ENCODE measurements at regions not wholly inside any gene's neighbourhood (a gene's known extent, or its start where the extent isn't known, plus 50 kb on each side); places are given as distances from the start of the nearest gene placed in this dataset.
A peak's percentile ranks its signal among the peaks of the same experiment; 100 is the strongest.

DNA sequence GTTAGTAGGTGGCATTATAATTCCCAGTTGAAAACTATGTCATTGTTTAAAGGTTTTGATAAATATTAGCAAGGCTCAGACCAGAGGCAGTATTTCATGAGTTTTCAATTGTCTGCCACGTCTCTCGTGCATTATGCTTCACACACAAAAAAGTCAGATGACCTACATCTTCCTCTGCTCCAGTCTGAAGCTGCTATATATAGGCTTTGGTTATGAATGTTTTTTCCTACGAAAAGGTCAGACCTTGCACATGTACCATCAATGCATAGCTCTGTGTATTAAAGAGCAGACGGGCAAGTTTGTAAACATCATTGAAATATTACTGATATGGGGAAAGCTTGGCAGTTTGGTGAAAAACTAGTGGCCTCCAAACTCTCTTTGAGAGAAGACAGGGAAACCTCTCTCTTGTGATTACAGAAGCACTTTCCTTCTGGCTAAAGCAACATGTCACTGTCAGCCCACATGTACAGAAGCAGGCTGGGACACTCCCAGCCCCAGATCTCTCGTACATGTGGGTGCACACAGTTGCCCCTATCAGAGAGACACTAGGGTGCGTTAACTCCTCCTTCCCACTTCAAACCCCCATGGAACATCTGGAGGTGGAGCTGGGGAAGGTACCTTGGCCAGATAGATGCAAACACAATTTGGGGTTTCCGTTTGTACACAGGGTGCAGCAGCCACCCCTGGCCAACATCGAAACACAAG lies 184.0 kb upstream of the BCL6 start:
- DNase-seq (ENCODE audit: low read depth) = no peak

DNA sequence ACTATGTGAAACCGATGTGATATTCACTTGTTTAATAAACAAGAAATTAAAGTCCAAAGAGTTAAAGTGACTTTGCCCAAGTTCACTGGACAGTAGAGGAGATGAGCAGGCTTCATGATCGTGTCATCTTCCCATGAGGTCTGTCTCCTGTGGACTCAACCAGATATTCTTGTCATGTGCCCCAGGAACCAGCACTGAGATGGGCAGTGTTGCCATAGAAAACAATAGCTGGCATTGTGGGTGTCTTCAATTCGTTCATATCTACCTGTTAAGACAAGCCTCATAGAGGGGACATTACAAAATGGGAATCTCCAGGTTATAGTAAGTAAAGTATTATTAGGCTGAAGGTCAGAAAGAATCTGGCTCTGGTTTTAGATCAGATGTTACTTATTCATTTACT lies 184.8 kb upstream of the BCL6 start:
- DNase-seq (ENCODE audit: low read depth) = no peak

DNA sequence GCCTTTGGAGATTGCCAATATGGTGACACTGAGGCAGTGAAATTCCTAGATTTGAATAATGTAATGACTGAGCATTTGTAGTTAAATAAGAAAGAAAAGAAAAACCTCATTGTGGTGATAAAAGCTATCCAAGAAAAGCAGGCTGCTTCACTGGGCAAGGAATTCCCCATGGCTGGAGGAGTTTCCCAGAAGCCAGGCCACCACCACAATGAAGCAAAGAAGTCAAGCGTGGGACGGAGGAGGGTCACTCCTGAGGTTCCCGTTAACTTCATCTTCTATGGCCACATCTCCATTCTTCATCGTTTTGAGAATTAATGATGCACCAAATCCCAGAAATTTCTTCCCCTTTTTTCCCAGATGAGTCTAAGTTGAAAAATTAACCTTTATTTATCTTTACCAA lies 185.8 kb upstream of the BCL6 start:
- no peak for DNase-seq (ENCODE audit: low read depth)

DNA sequence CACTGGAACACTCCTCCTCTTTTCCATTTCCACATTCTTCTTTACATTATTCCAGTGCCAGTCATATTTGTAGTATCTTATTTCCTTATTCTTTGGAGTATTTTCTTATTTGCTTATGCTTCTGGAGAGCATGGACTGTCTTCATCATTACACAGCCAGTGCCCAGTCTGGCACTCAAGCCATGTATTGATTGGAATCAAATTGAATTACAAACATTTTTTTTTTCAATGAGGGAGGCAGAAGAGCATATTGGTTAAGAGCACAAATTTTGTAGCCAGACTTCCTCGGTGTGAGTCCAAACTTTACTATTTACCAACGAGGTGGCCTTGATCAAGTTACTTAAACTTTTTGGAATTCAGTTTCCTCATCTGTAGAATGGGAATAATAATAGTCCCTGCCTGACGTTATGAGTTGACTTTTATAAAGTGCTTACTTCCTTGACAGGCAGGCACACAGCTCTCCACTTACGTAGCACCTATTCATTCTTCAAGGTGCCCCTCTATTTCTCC lies 186.6 kb upstream of the BCL6 start:
- no peak for DNase-seq (ENCODE audit: low read depth)

DNA sequence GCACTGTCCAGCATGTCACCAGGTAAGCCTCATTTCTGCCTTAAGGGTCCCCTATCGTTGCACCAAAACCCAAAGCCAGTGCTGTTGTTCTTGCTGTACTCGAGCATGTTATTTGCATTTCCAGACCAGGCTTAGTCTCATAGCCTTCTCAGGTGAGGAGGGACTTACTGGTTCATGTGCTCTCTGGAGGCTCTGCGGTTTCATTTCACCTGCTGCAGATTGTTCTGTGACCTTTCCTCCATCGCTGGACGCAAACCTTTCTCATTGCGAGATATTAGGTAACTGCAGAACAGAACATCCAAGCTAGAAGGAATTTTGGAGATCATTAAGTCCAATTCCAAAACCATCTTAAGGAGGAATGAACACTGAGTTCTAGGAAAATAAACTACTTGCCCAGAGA lies 187.3 kb upstream of the BCL6 start:
- no peak for DNase-seq (ENCODE audit: low read depth)

DNA sequence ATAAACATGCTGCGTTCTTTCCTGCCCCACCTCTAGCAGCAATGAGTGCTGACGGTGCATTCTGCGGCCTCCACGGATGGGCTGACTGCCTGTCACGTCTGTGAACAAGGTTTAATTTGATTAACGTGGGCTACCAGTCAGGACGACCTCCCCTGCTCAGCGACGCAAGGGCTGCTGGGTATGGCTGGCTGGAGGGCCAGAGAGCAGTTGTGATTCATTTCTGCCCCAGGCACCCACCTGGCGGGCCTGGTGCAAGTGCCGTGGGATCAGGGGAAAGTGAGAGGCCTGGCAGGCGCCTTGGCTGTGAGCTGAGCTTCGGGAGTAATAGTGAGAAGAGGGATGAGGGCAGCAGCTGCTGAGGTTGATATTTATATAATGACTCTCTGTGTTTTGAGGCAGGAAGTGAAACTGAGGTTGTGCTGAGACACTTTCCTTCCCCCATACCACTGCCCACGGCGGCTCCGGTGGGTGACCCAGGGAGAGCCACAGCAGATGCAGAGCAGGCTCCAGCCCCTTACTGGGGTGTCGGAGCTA lies 190.4 kb upstream of the BCL6 start:
- DNase-seq (ENCODE audit: low read depth) = no peak

DNA sequence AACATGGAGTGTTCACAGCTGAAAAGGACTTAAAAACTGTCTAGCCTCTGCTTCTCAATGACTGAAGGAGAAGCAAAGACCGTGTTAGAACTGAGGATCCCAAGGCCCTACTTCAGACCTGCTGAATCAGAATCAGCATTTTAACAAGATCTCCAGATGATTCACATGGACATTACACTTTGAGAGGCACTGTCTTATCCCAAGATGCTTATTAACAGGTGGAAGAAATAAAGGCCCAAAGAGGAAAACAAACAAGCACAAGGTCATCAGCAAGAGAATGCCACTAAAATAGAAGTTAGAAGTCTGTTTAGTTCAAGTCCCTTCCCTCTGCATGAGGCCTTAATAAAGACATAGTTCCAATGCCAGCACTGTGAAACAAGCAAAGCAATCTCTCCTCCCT lies 191.4 kb upstream of the BCL6 start:
- DNase-seq (ENCODE audit: low read depth) = no peak

DNA sequence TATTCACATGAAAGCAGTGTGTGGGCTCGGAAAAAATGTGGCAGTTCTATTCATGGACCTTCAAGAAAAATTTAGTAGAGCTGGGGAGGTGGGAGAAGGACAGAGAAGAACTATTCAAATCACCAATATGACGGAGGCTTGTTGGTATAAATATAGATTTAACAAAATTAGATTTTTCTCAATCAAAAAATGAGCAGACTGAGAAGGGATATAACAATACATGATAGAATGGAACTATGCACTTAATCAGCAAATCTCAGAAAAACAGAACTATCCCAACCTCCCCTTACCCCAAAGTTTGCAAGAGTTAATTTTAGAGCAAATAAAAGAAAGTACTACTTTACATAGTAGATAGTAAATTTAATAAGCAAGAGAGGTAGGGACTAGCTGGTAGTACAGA lies 194.6 kb upstream of the BCL6 start:
- DNase-seq (ENCODE audit: low read depth) = no peak

DNA sequence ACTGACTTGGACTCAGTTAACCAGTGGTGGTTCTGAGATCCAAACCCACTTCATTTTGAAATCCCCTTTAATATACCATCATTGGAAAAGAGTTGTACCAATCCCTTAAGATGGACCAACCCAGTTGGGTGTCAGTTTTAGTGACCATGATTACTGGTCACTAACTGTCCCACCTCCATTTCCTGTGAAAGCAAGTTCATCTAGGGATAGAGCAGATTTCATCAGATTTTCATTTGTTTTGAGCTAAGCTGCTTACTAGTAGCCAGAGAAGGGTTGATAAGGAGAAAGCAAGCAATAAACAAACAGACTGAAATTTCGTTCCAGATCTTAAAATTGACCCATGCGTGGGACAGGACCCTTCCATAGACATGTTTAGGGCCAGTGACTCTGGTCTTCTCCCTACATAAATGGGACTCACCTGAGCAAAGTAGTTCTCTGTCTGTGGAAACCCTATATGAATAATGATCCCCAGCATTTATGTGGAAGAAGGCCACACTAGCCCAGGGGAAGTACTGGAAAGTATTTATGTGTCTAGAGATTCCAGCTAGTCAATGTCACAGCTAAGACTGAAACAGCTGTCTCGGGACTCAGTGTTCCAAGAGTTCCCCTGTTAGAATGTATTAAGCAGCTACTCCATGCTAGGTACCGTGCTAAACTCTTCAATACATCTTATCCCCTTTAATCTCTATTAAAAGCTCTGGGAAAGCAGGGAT lies 196.0 kb upstream of the BCL6 start:
- DNase-seq (ENCODE audit: low read depth) = no peak

DNA sequence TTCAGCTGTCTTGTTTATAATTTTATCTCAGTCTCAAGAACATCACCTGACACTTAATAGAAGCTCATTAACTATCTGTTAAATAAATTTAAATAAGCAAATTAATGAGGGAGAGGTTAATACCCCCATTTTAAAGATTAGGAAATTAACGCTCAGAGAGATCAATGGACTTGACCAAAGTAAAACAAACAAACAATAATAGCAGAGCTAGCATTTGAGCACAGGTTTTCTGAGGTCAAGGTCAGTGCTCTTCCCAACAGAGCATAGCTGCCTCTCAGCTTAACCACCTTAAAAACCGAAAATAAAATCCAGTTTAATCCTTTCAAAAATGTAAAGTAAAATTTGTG lies 196.6 kb upstream of the BCL6 start:
- DNase-seq (ENCODE audit: low read depth) = no peak

DNA sequence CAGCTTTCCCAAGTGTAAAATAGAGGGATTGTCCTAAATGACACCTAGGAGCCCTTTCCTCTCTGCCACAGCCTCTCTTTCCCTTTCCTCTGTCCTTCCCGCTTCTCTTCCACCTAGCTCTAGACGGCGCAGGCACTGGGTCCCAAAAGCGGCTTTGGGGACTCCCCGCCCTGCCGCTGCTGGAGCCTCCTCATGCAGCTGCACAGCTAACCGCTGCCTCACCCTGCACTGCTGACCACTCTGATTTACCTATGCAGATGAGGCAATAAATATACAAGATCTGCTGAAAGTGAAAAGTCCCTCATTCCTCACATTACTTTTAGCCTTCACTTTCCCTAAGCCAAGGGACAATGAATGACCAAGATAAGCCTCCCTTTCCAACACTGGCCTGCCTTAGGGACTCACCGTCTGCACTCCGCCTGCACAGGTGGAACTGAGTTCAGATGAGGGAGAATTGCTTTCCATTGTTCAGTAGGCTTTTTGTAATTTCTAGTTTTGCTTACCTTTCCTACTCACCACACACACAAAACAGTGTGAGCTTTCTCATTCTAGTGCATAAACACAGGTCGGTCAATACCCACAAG lies 197.5 kb upstream of the BCL6 start:
- DNase-seq (ENCODE audit: low read depth) = no peak

DNA sequence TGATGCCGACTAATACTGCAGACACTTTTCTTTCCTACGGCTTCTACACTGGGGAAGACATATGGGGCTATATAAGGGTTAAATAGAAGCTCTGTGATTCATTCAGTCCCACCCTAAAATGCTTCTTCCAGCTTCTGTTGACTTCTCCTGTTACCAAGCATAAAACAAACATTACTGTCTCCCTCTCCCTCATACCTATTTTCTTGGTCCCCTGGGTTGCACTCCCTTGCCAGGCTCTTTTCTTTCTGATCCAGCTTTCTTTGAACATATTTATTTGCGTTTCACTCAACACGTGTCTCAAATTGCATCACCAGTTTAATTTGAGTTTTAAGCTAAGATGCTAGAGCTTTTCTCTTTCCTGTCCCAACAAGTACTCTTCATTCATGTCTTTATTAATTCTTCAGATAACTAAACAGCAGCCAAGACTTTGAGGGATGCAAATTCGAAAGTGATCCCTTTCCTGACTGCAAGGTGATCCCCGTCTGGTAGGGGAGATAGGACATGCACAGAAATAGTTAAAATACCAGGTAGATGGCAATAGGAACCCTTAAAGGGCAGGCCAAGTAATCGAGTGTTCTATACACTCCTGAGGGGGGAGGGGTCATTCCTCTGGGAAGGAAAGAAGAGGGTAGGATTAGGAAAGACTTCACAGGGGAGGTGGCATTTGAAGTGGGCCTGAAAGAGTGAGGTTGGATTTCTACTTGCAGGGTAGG lies 198.6 kb upstream of the BCL6 start:
- peak; percentile 20 for DNase-seq (ENCODE audit: low read depth)

DNA sequence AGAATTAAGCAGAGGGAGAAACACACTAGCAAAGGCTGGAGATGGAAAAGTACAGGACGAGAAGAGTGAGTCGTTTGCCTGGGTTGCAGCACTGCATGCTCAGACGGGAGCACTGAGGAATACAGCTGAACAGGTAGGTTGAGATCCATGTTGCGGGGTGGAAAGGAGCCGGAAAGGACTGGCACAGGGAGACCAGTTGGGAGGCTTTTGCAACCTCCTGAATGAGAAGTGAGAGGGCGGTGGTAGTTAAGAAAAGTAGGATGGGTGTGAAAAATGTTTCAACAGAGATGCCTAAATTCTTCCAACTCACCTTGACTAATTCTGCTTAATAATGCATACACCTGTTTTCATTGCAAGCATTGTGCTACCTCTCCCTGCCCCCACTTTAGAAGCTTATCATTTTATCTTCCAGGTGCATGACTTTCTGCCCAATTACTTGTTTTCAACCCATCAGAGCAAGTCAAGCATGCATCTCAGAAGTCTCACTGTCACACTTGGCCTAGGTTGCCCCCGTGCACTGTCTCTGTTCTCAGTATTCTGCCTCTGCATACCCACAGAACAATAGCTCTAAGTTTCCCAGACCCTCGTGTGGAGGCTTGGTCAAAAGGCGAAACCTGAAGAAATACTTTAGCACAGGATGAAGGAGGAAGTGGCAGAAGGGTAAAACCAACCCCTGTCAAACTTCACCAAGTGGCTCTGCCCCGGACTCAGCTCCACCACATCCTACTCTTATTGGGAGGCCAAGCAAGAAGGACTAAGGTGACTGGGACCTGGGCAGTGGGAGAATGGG lies 199.3 kb upstream of the BCL6 start:
- DNase-seq (ENCODE audit: low read depth) = no peak

DNA sequence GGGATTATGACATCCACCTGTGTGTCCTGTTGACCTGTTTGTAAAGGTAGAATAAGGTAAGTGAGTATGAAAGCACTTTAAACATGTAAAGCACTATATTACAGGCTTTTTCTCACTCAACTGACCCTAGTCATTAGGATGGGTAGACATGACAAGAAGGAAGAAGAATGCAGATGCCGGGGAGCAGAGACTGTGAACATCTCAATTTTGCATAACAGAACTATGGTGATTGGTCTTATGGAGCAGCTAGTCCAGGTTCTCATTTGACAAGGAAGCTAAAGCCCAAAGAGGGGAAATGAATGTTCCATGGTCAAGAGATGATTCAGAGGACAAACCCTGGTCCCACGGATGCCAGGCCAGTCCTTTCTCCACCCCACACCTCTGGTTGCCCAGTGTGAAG lies 200.1 kb upstream of the BCL6 start:
- no peak for DNase-seq (ENCODE audit: low read depth)

DNA sequence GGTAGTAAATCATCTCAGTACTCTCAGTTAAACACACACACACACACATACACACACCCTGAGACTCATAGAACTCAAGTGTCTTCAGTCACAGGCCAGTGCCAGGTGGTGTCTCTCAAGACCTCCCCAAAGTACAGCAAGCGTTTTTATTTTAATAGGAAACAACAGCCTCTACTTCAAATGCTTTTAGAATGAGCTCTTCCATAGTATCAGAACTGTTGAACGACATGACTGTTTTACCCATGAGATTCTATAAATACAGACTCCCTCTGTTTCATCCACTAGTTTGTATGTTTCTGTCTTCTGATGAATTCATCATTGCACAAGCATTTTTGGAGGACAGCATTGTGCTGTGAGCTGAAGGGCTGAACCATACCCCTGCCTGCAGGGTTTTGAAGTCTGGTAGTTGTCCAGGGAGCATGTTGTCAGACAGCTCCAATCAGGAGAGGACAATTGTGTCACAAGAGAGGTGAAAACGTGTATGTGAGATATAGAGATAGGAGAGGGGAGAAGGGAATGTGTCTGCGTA lies 201.0 kb upstream of the BCL6 start:
- no peak for DNase-seq (ENCODE audit: low read depth)

DNA sequence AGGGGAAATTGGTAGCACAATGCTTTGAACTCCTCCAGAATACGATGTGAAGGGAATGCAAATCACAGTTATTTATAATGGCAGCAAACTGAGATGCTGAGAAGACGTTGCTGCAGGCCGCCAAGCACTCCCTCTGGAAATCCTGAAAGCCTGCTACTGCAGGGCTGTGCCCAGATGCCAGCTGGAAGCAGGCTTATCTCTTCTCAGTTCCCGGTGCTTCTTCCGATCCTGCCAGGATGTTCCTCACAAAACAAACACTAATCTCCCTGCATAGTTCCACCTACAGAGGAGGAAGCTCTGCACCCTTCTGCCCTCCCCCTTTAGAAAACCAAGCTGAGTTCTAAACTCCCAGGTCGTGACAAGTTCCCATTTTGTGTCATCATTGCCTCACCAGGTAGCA lies 201.7 kb upstream of the BCL6 start:
- DNase-seq (ENCODE audit: low read depth) = no peak

DNA sequence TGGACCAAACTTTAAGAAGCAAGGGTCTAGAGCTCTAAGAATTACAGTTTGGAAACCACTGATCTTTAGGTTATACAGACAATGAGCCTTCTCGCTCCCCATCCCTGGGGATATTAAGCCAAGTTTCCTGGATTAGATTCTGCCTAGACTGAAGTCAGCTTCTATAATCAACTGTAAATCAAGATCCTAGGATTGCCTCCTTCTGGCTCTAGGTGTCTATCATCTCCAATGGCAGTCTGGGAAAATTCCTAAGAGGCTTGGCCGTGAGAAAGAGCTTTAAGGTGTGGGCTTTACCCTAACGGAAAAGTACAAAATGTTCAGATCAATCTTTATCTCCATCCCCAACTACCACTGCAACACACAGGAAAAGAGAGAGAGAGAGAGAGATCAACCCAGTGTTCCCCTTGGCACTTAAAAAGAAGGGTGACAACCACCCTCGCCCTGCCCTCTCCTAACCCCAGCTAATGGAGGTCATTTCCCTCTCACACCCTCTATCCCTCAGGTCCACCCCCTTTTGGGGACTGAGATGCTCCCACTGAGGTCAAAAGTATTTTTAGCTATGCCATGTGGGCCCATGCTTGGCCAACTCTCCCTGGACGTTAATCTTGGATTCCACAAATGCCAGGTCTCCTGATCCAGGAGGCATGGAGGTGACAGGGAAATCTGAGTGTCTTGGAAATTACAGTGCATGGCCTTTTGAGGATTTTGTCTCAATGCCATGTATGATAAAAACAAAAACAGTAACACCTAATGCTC lies 202.8 kb upstream of the BCL6 start:
- no peak for DNase-seq (ENCODE audit: low read depth)

DNA sequence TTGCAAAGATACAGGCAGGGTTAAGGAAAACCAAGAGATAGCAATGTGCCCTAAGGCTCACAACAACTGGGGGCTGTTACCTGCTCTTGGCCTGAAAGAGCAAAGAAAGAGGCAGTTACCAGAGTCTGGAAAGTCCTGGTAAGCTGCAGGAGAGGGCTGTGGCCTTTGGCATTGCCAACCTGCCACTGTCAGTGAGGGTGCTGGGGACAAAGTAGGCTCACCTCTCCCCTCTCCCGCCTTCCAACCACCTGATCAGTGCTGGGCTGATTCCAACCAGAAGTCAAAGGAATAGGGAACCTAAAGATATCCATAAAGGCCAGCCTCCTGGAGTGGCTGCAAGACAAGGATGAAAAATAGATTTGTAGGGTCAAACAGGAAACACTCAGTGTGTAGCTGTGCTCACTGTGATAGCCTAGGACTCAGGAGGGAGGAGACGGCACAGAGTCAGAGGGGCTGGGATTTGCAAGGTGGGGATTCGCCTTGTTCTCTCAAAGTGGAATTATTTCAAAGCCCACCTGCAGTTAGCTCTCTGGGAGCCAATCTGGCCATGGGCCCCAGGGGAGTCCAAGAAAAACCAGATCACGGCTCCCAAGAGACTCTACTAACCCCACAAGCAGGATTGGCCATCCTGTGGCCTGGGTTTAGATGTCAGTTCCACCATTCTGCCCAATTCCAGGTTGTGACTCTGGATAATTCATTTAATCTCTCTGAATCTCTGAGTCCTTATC lies 204.0 kb upstream of the BCL6 start:
- DNase-seq (ENCODE audit: low read depth) = no peak

DNA sequence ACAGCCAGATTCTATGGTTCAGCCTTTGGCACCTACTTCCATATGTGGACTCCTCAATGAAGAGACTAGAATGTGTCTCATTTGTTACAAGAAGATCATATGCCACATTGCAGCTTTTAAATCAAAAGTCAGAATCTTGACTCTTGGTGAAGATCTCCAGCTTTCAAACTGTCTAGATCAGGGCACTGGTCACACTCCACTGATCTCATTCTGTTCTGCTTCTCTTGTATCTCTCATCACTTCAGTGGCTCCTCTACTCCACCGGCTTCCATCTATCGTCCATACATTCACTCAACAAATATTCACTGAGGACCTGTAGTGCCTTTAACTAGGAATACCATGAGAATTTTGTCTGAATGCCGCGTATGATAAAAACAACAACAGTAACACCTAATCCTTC lies 203.3 kb upstream of the LPP start:
- DNase-seq (ENCODE audit: low read depth) = no peak
